ENCODE measurements at regions not wholly inside any gene's neighbourhood (a gene's known extent, or its start where the extent isn't known, plus 50 kb on each side); places are given as distances from the start of the nearest gene placed in this dataset.

DNA sequence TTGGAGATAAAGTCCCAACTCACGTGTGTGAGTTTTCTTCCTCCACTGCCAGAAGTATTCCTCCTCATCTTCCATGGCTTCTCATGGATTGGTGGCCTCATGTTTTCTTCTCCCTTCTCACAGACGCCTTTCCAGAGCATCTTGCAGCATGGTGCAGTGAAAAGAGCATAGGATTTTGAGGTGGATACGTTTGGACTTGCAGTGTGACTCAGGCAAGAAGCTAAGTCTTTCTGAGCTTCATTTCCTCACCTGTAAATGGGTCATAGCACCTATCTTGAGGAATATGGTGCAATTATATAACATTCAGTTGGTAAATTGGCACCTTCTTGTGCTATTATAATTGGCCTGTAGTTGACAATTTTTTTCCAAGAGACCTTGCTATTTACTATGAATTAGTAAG lies 247.6 kb downstream of the RDH14 start:
- no peak for DNase-seq (ENCODE audit: low read depth)
- TF ChIP-seq, protein P1, sequence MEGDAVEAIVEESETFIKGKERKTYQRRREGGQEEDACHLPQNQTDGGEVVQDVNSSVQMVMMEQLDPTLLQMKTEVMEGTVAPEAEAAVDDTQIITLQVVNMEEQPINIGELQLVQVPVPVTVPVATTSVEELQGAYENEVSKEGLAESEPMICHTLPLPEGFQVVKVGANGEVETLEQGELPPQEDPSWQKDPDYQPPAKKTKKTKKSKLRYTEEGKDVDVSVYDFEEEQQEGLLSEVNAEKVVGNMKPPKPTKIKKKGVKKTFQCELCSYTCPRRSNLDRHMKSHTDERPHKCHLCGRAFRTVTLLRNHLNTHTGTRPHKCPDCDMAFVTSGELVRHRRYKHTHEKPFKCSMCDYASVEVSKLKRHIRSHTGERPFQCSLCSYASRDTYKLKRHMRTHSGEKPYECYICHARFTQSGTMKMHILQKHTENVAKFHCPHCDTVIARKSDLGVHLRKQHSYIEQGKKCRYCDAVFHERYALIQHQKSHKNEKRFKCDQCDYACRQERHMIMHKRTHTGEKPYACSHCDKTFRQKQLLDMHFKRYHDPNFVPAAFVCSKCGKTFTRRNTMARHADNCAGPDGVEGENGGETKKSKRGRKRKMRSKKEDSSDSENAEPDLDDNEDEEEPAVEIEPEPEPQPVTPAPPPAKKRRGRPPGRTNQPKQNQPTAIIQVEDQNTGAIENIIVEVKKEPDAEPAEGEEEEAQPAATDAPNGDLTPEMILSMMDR (IDR thresholded peaks at IDR 0.05; ENCODE audit: low read depth, low read length, missing control alignments) = no peak
- no peak overlapping the region for H3K4me3 ChIP-seq (ENCODE audit: low read depth, low read length)
- in situ Hi-C loops (cut with HindIII; ENCODE audit: low sequenced_read_pairs) = no loop called here

DNA sequence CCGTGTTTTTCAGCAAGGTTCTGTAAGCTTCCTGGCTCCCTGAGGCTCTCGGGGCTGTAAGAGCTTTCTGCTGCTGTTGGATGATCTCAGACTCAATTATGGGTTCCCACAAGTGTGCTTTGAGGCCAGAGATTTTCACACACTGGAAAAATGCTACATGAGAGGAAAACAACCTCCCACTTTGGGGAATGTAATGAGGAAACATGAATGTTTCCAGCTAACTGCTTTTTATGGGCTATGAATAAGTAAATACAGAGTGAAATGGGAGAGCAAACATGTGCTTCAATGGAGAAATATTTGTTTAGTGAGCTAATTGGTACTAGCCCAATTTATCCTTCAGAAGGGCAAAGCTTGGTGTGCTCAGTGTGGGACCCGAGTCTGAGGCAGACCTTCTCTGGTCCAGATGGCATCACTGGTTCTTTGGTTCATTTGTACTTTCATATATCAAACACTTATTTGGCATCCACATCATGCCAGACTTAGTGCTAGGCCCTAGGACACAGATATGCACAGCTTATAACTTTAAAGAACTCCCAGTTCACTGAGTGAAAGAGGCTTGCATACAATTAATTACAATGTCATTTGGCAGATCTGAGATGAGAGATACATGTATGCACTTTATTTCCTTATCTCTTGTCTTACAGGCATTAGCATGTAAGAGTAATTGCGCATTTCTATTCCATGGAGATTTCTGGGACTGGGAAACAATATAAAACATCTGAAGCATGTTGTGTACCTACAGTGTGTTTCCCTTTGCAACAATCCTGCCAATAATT lies 248.8 kb downstream of the RDH14 start:
- in situ Hi-C loops (cut with HindIII; ENCODE audit: low sequenced_read_pairs) = no loop called here
- TF ChIP-seq, protein P1 (IDR thresholded peaks at IDR 0.05; ENCODE audit: low read depth, low read length, missing control alignments) = no peak
- no peak overlapping the region for H3K4me3 ChIP-seq (ENCODE audit: low read depth, low read length)
- DNase-seq (ENCODE audit: low read depth) = no peak

DNA sequence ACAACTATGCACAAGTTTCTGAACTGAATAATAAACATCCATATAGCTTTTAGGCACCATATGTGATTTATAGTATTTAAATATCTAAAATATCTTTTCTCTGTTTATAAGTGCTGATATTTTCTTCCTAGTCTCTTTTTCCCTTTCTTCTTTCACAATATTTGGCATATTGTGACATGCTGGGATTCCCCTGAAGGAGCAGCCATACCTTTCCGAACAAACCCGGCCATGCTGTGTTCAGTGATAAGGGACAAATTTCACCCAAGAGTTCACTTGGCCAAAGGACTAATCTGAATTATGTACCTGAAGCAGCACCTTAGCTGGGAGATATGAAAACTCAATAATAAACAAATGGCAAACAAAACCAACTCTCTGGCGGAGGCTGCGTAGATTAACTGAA lies 250.8 kb downstream of the RDH14 start:
- no peak overlapping the region for H3K4me3 ChIP-seq (ENCODE audit: low read depth, low read length)
- TF ChIP-seq, protein P1 (IDR thresholded peaks at IDR 0.05; ENCODE audit: low read depth, low read length, missing control alignments) = no peak
- in situ Hi-C loops (cut with HindIII; ENCODE audit: low sequenced_read_pairs) = no loop called here
- no peak for DNase-seq (ENCODE audit: low read depth)

DNA sequence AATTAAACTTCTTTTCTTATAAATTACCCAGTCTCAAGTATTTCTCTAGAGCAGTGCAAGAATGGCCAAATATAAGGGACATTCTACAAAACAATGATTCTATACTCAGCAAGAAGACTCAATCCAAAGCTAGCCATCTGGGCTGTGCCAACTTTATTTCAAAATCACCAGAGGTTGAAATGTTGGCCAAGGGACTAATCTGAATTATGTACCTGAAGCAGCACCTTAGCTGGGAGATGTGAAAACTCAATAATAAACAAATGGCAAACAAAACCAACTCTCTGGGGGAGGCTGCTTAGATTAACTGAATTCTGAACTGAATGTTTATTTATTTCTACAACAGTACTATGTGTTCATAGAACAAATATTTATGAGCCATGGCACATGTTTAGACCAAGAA lies 251.3 kb downstream of the RDH14 start:
- no peak overlapping the region for H3K4me3 ChIP-seq (ENCODE audit: low read depth, low read length)
- TF ChIP-seq, protein P1 (IDR thresholded peaks at IDR 0.05; ENCODE audit: low read depth, low read length, missing control alignments) = no peak
- DNase-seq (ENCODE audit: low read depth) = no peak
- in situ Hi-C loops (cut with HindIII; ENCODE audit: low sequenced_read_pairs) = no loop called here

DNA sequence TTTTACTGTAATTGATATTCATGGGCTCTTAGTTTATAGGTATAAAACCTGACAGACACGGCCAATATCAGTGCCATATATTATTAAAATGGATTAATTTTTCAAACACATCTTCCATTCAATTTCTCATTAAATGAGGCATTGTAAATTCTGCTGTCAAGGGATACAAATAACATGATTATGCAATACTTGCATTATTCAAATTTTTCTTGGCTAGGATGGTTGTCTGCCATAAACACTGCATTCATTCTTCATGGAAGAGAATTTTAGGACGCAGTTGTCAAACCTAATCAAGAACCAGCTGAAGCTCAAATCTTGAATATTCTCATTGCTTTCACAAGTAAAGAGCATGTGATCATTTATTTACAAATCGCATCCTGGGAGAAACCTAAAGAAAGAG lies 255.6 kb downstream of the RDH14 start:
- no peak overlapping the region for H3K4me3 ChIP-seq (ENCODE audit: low read depth, low read length)
- in situ Hi-C loops (cut with HindIII; ENCODE audit: low sequenced_read_pairs) = no loop called here
- TF ChIP-seq, protein P1 (IDR thresholded peaks at IDR 0.05; ENCODE audit: low read depth, low read length, missing control alignments) = no peak
- no peak for DNase-seq (ENCODE audit: low read depth)

DNA sequence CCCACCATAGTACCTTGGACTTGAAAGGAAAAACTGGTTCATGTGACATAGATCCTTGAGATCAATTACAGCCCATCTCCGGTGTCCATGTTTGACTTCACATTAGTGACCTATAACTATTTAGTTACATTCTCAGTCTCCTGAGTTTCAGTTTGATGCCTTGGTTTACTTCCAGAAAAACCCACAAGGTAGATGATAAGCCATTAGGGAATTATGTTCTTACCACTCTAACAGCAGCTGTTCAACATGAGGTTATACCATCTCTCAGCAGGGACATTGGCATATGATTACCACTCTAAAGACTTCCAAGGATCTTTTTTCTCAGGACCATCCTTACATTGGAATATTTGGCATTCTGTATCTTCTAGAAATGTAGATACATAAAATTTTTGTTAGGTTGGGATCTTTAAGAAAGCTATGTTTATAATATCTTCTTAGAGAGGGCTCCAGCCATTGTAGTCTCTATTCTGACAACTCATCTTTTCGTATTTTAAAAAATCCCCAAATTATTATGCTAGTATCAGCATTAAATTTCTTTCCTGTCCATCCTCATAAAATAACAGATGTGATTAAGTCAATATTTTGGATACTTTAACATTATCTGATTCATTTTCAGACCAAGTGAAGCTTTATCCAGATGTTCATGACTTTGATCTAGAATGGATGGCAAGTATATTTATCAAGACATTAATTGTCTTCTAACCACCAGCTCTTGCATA lies 258.9 kb downstream of the RDH14 start:
- in situ Hi-C loops (cut with HindIII; ENCODE audit: low sequenced_read_pairs) = no loop called here
- TF ChIP-seq, protein P1 (IDR thresholded peaks at IDR 0.05; ENCODE audit: low read depth, low read length, missing control alignments) = no peak
- H3K4me3 ChIP-seq (ENCODE audit: low read depth, low read length) = no peak overlapping the region
- DNase-seq (ENCODE audit: low read depth) = no peak
